AG04449 (cell line): ENCODE measurements at regions not wholly inside any gene's neighbourhood (a gene's known extent, or its start where the extent isn't known, plus 50 kb on each side); places are given as distances from the start of the nearest gene placed in this dataset.
"Not testable (repeated sequence)": the region's sequence is repeated elsewhere in the genome, so short reads cannot be mapped to it uniquely, and the experiment has no call there.

Source experiments
- CTCF ChIA-PET: fragments of 350-600 bp; formaldehyde crosslinking; extraction: SDS; loops from one replicate; lab custom pipeline; 2021; ENCODE audit warnings: antibody characterized with exemption; lab: Yijun Ruan, JAX
- POLR2A ChIA-PET: fragments of 400-600, 350-600 bp; formaldehyde crosslinking; extraction: SDS; loops from one replicate; lab custom pipeline; 2020; ENCODE audit warnings: antibody characterized with exemption, inconsistent platforms; lab: Yijun Ruan, JAX
- DNase-seq: peaks from one replicate; pipeline ENCODE4 v3.0.0-alpha.2; 2010; ENCODE audit warnings: low read depth, low spot score
- H3K4me3 ChIP-seq: 2 replicates; pipeline ENCODE4 v1.5.1; 2011; ENCODE audit warnings: low read depth, mild to moderate bottlenecking, control low read depth, low read length
- CTCF ChIP-seq: IDR thresholded peaks from one replicate; pipeline ENCODE4 v1.5.1; 2011; ENCODE audit warnings: mild to moderate bottlenecking, moderate library complexity, low read length, control low read depth, inconsistent platforms; ENCODE audit not compliant: insufficient read depth; ENCODE audit errors: missing control alignments

- ChIA-PET CTCF (no interaction called here), POLR2A (no interaction called here)
- H3K4me3 ChIP-seq, result no peak overlapping the region
- no peak for DNase-seq
- no peak for TF ChIP-seq CTCF
These were observed 350.5 kb upstream of the DPP6 start for GRCh38 chr7:153701678-153702077.

GRCh38 chr7:153723892-153724291 lies 328.3 kb upstream of the DPP6 start:
- POLR2A ChIA-PET, DNase-seq, CTCF ChIA-PET, H3K4me3 ChIP-seq: not testable (repeated sequence)

- DNase-seq, CTCF ChIA-PET, H3K4me3 ChIP-seq, POLR2A ChIA-PET: not testable (repeated sequence)
These were observed 320.7 kb upstream of the DPP6 start for GRCh38 chr7:153731504-153731903.

GRCh38 chr7:153743434-153743833 lies 308.8 kb upstream of the DPP6 start:
- POLR2A ChIA-PET, DNase-seq, H3K4me3 ChIP-seq, CTCF ChIA-PET: not testable (repeated sequence)

GRCh38 chr7:153747969-153748368 lies 304.2 kb upstream of the DPP6 start:
- DNase-seq, H3K4me3 ChIP-seq, CTCF ChIA-PET, POLR2A ChIA-PET: not testable (repeated sequence)

GRCh38 chr7:153748885-153749284 lies 303.3 kb upstream of the DPP6 start:
- DNase-seq, H3K4me3 ChIP-seq, POLR2A ChIA-PET: not testable (repeated sequence)

GRCh38 chr7:153765869-153766268 lies 286.3 kb upstream of the DPP6 start:
- POLR2A ChIA-PET, CTCF ChIA-PET, DNase-seq, H3K4me3 ChIP-seq: not testable (repeated sequence)

More at GRCh38 chr7:153748885-153749284, 303.3 kb upstream of the DPP6 start:
- CTCF ChIA-PET, result not testable (repeated sequence)

- CTCF ChIA-PET, DNase-seq, H3K4me3 ChIP-seq, POLR2A ChIA-PET: not testable (repeated sequence)
These were observed 285.3 kb upstream of the DPP6 start for GRCh38 chr7:153766926-153767325.

- ChIA-PET CTCF (no interaction called here), POLR2A (no interaction called here)
- TF ChIP-seq CTCF, result no peak
- DNase-seq, result no peak
- H3K4me3 ChIP-seq, result no peak overlapping the region
These were observed 279.2 kb upstream of the DPP6 start for GRCh38 chr7:153772966-153773365.

- POLR2A ChIA-PET, CTCF ChIA-PET, H3K4me3 ChIP-seq, DNase-seq: not testable (repeated sequence)
These were observed 275.3 kb upstream of the DPP6 start for GRCh38 chr7:153776940-153777339.

- H3K4me3 ChIP-seq, POLR2A ChIA-PET, DNase-seq, CTCF ChIA-PET: not testable (repeated sequence)
These were observed 254.8 kb upstream of the DPP6 start for GRCh38 chr7:153797363-153797762.
